NCI-H2227 (cell line): ENCODE measurements at regions not wholly inside any gene's neighbourhood (a gene's known extent, or its start where the extent isn't known, plus 50 kb on each side); places are given as distances from the start of the nearest gene placed in this dataset.
A peak's percentile ranks its signal among the peaks of the same experiment; 100 is the strongest.

Source experiments
- DNase-seq: peaks from one replicate; lab custom pipeline; 2025; ENCODE audit not compliant: unreplicated experiment; lab: John Stamatoyannopoulos, UW

DNA sequence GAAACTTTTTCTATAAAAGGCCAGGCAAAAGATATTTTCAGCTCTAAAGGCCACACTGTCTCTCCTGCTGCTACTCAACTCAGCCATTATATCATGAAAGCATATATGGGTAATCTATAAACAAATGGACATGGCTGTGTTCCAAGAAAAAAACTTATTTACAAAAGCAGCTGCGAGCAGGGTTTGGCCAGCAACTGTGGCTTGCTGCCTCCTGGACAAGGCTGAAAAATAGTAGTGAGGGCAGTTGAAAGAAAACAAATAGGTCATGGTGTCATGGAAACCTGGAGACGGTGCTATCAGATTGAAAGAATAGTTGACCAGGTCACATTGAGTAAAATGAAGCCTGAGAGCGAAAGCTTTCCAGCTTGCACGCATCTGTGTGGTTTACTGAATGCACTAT, 89.2 kb upstream of the LRATD1 start:
- no peak for DNase-seq

DNA sequence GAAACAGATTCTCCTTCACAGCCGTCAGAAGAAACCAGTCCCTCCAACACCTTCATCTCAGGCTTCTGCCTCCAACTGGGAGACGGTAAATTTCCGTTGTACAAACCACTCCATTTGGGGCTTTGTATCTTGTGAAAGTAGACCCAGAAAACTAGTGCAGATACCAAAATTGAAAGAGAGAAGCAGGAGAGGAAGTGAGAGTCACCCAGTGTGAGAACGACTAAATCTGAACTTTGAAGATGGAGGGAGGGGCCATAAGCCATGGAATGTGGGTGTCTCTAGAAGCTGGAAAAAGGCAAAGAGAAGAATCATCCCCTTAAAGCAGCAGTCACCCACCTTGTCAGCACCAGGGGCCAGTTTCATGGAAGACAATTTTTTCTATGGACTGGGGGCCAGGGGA, 88.3 kb upstream of the LRATD1 start:
- DNase-seq: no peak

DNA sequence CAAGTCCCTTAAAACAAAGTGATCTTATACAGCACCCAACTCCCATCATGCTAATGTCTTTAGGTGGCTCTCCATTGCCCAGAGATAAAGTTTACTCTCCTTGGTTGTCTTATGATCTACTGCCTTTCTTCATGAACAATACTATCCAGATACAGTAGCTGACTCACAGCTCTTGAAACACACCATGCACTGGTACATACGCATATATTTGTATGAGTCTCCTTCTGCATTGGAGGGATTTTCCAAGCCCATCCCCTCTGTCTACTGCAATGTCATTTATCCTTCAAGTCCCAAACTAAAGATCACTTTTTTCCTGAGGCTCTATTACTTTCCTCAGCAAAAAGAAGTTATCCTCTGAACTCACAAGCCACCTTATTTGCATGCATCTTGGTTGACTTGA, 84.7 kb upstream of the LRATD1 start:
- DNase-seq: no peak

DNA sequence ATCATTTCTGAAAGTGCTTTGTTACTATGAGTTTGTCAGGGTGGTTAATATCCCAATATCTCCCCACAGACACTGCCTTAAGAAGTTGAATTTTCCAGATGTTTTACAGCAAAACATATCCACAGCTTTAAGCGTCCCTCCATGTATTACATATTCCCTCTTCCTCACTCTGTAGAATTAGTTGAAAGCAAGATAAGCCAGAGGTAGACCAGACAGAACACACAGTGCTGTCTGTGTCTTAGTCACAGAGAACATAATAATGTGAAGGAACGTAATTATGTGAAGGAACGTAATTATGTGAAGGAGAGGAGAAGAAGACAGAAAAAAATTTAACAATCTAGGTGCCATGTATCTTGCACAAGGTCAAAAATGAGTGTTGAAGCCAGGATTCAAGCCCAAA, 81.9 kb upstream of the LRATD1 start:
- DNase-seq: no peak

DNA sequence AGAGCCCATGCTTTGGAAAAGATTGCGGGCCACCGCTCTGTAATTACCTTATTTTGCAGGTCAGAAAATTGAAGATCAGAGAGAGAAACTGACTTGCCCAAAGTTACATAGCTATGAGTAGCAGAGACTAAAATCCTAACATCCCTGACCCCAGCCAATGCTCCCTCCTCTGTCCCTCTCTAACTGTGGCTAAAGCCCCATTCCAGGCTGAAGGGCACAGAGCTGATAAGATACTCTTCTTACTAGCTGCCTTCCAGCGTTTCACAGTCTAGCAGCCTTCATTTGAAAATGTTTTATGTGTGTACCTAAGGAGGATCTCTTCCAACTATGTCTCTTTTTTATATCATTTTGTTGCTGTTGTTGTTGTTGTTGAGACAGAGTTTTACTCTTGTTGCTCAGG, 81.4 kb upstream of the LRATD1 start:
- DNase-seq: no peak

DNA sequence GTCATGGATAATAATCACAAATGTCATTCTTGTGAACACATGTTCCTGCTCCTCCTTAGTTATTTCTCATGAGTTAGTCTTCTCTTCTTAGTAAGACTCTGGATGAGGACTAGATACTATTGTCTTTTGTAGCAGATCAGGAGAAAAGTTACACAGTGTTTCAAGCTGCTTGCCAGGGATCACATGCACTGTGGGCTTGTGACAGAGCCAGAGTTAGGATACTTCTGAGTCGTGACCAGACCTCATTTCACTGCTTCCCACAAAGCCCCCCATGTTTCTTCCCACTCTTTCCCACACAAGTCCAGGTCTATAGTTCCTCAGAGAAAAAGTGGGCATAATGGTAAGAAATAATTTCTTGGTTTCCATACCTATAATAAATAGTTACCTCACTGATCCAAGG, 80.2 kb upstream of the LRATD1 start:
- no peak for DNase-seq

DNA sequence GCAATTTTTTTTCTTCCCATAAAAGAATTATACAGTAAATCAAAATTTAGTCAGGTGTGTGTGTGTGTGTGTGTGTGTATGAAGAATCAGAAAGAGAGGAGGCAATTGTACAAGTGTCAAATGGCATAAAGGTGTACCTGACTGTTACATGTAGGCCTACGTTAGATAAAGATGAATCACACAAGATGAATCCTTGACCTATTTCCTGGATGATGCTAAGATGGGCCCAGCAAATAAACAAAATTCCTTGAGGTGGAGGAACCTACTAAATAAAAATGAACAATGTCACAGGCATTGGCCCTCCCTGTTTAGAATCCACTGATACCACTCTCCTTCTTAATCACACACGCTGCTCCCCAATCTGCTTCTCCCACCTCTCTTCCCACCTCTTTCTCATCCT, 79.7 kb upstream of the LRATD1 start:
- DNase-seq: no peak

DNA sequence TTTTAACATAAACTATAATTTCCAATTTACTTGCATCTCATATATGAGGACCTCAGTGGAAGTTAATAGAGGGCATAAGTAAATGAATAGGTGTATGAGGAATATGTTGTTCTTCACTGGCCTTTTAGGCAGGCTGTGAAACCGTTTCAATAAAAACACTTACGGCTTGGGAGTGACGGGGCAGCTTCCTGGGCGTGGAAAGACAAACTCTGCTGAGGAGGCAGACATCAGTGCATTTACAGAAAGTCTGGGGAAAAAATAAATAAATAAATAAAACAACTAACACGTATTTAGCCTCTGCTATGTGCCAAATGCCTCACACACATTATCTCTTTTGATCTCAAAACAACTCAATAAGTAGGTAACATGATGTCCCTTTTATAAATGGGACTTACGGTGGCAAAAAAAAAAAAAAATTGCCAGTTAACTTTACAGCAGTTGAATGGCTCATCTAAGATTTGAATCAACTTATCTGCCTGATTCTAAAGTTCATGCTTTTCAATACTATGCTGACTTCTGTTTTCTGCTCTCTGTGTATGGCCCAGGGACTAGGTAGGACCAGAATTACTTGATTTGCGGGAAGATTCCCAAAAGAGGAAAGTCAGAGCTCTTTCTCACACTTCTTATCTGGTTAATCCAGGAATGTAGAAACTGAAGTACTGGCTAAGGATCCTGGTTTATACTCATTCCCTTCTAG, 77.5 kb upstream of the LRATD1 start:
- DNase-seq: no peak

DNA sequence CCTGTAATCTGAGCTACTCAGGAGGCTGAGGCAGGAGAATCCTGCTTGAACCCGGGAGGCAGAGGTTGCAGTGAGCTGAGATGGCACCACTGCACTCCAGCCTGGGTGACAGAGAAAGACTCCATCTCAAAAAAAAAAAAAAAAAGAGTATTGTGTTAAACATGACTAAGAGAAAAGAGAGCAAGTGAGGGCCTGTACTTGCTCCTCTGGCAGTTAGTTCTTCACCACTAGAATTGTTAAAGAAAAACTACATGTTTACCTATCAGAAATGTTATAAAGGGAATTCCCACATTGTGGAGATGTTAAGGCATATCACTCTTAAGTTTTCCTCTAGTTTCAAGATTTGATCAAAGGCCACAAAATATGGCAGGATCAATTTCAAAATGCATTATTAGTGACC, 75.4 kb upstream of the LRATD1 start:
- no peak for DNase-seq

DNA sequence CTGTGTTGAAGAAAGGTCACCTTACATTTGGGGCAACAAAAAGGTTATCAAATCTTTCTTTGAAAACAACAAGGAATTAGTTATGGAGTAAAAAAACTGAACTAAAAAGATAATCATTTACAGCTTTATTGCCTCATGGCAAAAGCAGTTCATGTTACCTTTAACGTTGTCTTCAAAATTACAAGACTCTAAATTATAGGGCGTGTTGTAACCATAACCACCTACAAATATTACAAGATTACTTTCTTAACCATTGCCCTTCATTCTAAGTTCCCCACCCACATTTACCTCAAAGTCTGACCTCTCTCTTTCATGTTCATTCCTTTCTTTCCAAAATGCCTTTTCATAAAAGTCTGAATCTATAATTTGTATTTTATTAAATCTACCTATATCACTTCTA, 74.6 kb upstream of the LRATD1 start:
- DNase-seq: peak; percentile 30

DNA sequence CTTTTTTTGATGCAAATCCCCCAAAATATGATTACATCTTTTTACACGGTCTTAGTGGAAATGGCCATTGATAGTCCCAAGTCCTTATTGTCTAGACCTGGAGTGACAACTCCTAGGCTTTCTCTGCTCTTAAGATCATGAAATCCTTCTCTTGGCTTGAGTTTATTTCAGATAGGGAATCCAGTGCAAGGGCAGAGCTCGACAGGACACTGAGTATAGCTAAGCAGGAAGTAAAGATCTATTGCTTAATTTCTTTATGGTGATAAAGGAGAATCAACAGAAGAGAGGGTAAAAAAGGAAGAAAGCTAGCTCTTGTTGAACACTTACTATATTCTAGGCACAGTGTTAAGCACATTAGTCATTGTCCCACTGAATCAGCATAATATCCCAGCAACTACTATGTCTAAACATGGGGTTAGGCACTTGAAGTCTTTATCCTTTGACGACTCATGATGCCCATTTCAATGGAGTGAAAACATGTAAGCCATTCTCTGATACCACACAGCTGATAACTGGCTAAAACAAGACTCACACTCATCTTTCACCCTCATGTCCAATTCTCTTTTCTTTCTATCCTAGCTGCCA, 74.1 kb upstream of the LRATD1 start:
- no peak for DNase-seq

DNA sequence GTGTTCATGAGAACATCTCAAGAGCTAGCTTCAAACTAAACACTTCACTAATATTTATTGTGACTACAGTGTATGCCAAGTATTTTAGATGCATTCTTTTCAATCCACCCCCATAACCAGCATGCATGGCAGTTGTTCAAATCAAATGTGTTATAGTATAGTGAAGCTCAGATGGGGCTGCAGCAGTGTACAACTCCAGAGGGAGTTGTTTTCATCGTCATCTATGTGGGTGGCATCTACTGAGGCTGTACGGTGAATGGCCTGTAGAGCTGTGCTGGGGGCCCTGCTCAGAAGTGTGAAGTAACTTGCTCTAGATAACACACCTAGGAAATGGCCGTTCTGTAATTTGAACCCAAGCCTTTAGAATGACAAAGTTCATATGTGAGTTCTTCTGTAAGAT, 71.8 kb upstream of the LRATD1 start:
- no peak for DNase-seq

DNA sequence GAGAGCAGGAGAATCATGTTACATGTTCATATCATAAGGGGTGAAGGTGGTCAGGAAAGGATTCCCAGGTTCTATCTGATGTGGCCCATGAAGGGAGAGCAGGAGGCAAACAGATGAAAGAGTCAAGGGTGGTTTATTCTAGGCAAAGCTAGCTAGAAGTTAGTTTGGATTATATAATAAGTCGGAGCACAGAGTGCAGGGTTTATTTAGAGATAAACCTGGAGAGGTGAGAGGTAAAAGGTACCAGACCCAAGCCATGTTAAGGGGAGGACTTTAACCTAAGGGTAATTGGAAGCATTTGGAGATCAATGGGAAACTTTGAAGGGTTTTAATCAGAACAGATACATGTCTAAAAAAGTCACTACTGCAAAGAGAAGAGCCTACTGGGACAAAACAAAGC, 69.2 kb upstream of the LRATD1 start:
- no peak for DNase-seq

DNA sequence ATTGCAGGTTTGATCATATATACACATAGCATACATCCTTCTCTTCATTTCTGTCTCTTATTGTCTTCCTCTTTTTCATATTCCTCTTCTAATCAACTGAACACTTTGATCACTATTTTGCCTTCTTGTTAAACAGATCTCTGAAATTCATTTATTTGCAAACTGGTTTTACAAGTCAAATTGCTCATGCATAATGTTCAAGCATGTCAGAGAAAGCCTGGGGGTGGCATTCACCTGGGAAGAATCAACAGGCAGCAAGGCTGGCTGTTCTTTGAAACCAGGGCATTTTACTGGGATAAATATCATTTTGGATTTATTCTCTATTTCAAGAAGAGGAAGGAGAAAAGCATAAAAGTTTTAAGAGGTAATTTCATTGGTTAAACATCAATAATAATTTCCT, 66.9 kb upstream of the LRATD1 start:
- no peak for DNase-seq

DNA sequence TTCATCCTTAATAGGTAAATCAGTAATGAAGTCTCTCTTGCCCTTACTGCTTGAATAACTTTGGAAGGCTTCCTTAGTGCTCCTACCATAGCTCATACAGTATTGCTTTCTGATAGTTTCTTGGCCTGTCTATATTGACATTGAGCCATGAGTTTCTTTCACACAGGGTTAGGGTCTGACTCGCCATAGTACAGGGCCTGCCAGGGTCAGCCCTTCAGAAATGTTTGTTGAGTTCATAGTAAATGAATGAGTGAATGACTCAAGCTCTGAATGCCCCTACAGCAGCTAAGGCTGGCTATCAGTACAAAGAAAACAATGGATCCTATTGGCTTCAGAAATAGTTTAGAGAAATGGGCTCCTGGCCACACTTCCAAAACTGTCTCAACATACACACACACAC, 65.0 kb upstream of the LRATD1 start:
- no peak for DNase-seq

DNA sequence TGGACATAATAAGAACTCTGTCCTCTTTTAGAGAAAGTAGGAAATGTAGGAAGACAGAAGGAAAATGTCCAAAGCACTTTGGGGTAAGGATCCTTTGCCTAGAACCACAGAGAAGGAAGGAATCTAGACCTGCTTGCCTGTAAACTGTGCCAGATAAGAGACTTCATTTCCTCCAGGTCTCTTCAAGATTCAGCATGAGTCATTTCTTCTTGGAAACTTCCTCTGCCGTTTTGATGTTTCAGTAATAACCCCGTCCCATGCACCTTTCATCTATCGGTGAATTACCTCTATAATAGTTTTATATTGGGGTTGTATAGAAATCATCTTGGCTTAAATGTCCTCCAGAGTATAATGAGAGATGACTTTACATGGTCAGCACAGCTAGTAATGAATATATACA, 63.2 kb upstream of the LRATD1 start:
- DNase-seq: no peak

DNA sequence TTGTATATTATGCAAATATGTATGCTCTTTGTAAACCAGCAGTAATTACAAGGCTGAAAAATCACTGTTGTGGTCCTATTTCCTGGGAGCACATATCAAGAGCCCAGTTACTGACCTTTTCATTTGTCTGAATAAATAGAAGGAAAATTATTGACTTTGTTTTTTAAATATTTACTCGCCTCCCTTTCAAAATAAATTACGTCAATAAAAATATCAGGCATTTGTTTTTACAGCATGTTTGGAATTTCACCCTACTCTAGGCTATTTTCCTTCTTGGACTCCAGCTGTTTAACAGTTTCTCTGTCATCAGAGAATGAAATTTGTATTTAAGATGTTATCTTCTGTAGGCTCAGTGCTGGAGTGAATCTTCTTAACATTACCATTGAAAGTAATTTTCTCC, 59.9 kb upstream of the LRATD1 start:
- no peak for DNase-seq

DNA sequence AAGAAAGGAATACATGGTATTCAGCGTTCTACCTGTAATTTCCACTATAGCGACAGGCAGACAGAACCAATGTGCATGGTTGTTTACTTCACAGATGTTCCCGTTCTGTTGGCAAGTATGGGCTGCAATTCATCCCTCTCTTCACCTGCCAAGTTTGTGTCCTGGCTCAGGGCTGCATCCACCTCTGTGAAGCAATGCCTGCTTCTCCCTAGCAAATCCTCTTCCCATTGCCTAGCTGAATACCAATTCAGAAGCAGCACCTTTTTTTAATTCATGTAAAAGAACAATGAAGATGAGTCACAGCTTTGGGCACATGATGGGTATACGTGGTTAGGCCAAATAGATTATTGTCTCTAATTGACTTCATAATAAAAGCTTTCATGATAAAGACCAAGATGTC, 54.7 kb upstream of the LRATD1 start:
- DNase-seq: no peak
